Stomach (tissue), 8 donors: ENCODE measurements at regions not wholly inside any gene's neighbourhood (a gene's known extent, or its start where the extent isn't known, plus 50 kb on each side); places are given as distances from the start of the nearest gene placed in this dataset.
"Not testable (repeated sequence)": the region's sequence is repeated elsewhere in the genome, so short reads cannot be mapped to it uniquely, and the experiment has no call there.

ENCODE experiments used
- DNase-seq, 2 donors: peaks; one replicate each; pipeline versions ENCODE4 v3.0.0 to v3.0.0-alpha.2; 2013 to 2019
- H3K27ac ChIP-seq, 5 donors: fragments of 200-600 bp in 4 of 5; sonication (generic) in 4 of 5; one replicate each; pipeline ENCODE4 v1.5.1; 2013 to 2019; ENCODE audit warnings: mild to moderate bottlenecking in 1 of 5, moderate library complexity in 1 of 5
- H3K27me3 ChIP-seq, 3 donors: fragments of 200-600 bp; sonication (generic); one replicate each; pipeline ENCODE4 v1.5.1; 2017 to 2019; ENCODE audit warnings: mixed run types in 1 of 3
- H3K36me3 ChIP-seq, 4 donors: fragments of 200-600 bp; sonication (generic); 1 replicate in 3 of 4; 2 replicates in 1 of 4; pipeline ENCODE4 v1.5.1; 2016 to 2019
- H3K4me1 ChIP-seq, 4 donors: fragments of 200-600 bp; sonication (generic); one replicate each; pipeline ENCODE4 v1.5.1; 2016 to 2019
- H3K4me3 ChIP-seq, 4 donors: fragments of 200-600 bp; sonication (generic) in 3 of 4; one replicate each; pipeline ENCODE4 v1.5.1; 2016 to 2019; ENCODE audit warnings: mild to moderate bottlenecking in 1 of 4
- H3K9me3 ChIP-seq, 4 donors: fragments of 200-600 bp; sonication (generic); one replicate each; pipeline ENCODE4 v1.5.1; 2016 to 2019
- CTCF ChIP-seq, 7 experiments: fragments of 450-650 bp in 4 of 7; fragments of 200-600 bp in 3 of 7; sonication (generic) in 3 of 7; IDR thresholded peaks; one replicate each; pipeline ENCODE4 v1.5.1; 2016 to 2019; ENCODE audit warnings: antibody characterized with exemption in 7 of 7, control low read depth in 2 of 7, mild to moderate bottlenecking in 1 of 7
- EP300 ChIP-seq: sonication (generic); formaldehyde crosslinking; IDR thresholded peaks from one replicate; pipeline ENCODE4 v1.6.1; 2017; ENCODE audit warnings: antibody characterized with exemption
- POLR2A ChIP-seq, 4 donors: fragments of 450-650 bp; IDR thresholded peaks; one replicate each; pipeline ENCODE4 v1.6.1; 2016; ENCODE audit warnings: antibody characterized with exemption in 4 of 4, control low read depth in 2 of 4, mild to moderate bottlenecking in 1 of 4, moderate library complexity in 1 of 4
- POLR2AphosphoS5 ChIP-seq, 3 donors: sonication (generic); formaldehyde crosslinking; IDR thresholded peaks; one replicate each; pipeline ENCODE4 v1.6.1; 2016; ENCODE audit warnings: antibody characterized with exemption in 3 of 3
- WGBS, 5 donors: extraction: QIAGEN DNeasy Blood & Tissue Kit in 3 of 5; methylation state at CpG; one replicate each; pipeline versions ENCODE4 v1.1.5 to v1.1.7; 2013 to 2018; 5-methylcytosine and 5-hydroxymethylcytosine counted together
- intact Hi-C: fragments of 100-400 bp; cut with DNase I; formaldehyde crosslinking; loops from one replicate; pipeline ENCODE4 v1.15.1; 2023; ENCODE audit warnings: low total_unique reads
- donor health status: healthy with polysubstance abuse.
- donor health status: Bipolar disorder and iron deficiency.
- donor health status: healthy.

- no peak for TF ChIP-seq EP300
- no peak for TF ChIP-seq POLR2AphosphoS5 (IDR thresholded peaks at IDR 0.05)
- no peak for TF ChIP-seq CTCF (IDR thresholded peaks at IDR 0.05)
- no peak for TF ChIP-seq POLR2A (IDR thresholded peaks at IDR 0.05)
- 67 to 81% (median 69%) methylated on average over 4 of the region's 4 CpGs for WGBS, 5 donors
- H3K36me3 ChIP-seq = no peaks in the 10 kb centered on the region
These were observed 98.5 kb upstream of the OSTN start for GRCh38 chr3:191100516-191100915.

GRCh38 chr3:191094057-191094845 lies 104.8 kb upstream of the OSTN start:
- Histone ChIP-seq H3K9me3 (no peaks in the 10 kb centered on the region), H3K4me1 (no peaks in the 10 kb centered on the region), H3K4me3 (no peak overlapping the region), H3K27ac (no peak overlapping the region), H3K36me3 (no peaks in the 10 kb centered on the region), H3K27me3 (no peaks in the 10 kb centered on the region)
- intact Hi-C loops = no loop called here
- 43 to 65% (median 64%) methylated on average over 3 of the region's 3 CpGs for WGBS, 5 donors
- no peak for DNase-seq
- TF ChIP-seq POLR2A (IDR thresholded peaks at IDR 0.05) (no peak), CTCF (IDR thresholded peaks at IDR 0.05) (no peak), POLR2AphosphoS5 (IDR thresholded peaks at IDR 0.05) (no peak), EP300 (no peak)

More at GRCh38 chr3:191100516-191100915, 98.5 kb upstream of the OSTN start:
- Histone ChIP-seq H3K4me3 (no peak overlapping the region), H3K27ac (no peak overlapping the region), H3K9me3 (no peaks in the 10 kb centered on the region), H3K4me1 (no peaks in the 10 kb centered on the region), H3K27me3 (no peaks in the 10 kb centered on the region)
- no peak for DNase-seq
- intact Hi-C loops = no loop called here

- DNase-seq = no peak
- no peak overlapping the region for H3K4me3 ChIP-seq
- no peaks in the 10 kb centered on the region for H3K9me3 ChIP-seq
- TF ChIP-seq POLR2A (IDR thresholded peaks at IDR 0.05) (no peak), POLR2AphosphoS5 (IDR thresholded peaks at IDR 0.05) (no peak), CTCF (IDR thresholded peaks at IDR 0.05) (no peak), EP300 (no peak)
- no peaks in the 10 kb centered on the region for H3K27me3 ChIP-seq
- intact Hi-C loops = no loop called here
- 61 to 73% (median 67%) methylated on average over 3 of the region's 3 CpGs for WGBS, 5 donors
- H3K4me1 ChIP-seq = no peaks in the 10 kb centered on the region
- no peak overlapping the region for H3K27ac ChIP-seq
- H3K36me3 ChIP-seq = no peaks in the 10 kb centered on the region
These were observed 111.7 kb upstream of the OSTN start for GRCh38 chr3:191087391-191087790.

GRCh38 chr3:191085091-191085490 lies 114.0 kb upstream of the OSTN start:
- 78 to 92% (median 82%) methylated on average over 3 of the region's 3 CpGs for WGBS, 5 donors
- TF ChIP-seq EP300 = no peak
- no peak for TF ChIP-seq POLR2A (IDR thresholded peaks at IDR 0.05)
- TF ChIP-seq CTCF (IDR thresholded peaks at IDR 0.05) = no peak
- TF ChIP-seq POLR2AphosphoS5 (IDR thresholded peaks at IDR 0.05) = no peak
- intact Hi-C loops = no loop called here
- Histone ChIP-seq H3K9me3 (no peaks in the 10 kb centered on the region), H3K4me3 (no peak overlapping the region), H3K27ac (no peak overlapping the region), H3K36me3 (no peaks in the 10 kb centered on the region), H3K27me3 (no peaks in the 10 kb centered on the region), H3K4me1 (no peaks in the 10 kb centered on the region)
- DNase-seq = no peak

GRCh38 chr3:191078913-191079312 lies 120.1 kb upstream of the OSTN start:
- H3K27ac ChIP-seq, H3K36me3 ChIP-seq, intact Hi-C loops, H3K4me1 ChIP-seq, H3K27me3 ChIP-seq, H3K4me3 ChIP-seq, DNase-seq: not testable (repeated sequence)
- H3K9me3 ChIP-seq = peaks cover 0 to 13% (median 8%) of the 10 kb centered on the region in 4 donors
- 76 to 91% (median 89%) methylated on average over 3 of the region's 3 CpGs for WGBS, 5 donors
